ENCODE measurements at regions not wholly inside any gene's neighbourhood (a gene's known extent, or its start where the extent isn't known, plus 50 kb on each side); places are given as distances from the start of the nearest gene placed in this dataset.

DNA sequence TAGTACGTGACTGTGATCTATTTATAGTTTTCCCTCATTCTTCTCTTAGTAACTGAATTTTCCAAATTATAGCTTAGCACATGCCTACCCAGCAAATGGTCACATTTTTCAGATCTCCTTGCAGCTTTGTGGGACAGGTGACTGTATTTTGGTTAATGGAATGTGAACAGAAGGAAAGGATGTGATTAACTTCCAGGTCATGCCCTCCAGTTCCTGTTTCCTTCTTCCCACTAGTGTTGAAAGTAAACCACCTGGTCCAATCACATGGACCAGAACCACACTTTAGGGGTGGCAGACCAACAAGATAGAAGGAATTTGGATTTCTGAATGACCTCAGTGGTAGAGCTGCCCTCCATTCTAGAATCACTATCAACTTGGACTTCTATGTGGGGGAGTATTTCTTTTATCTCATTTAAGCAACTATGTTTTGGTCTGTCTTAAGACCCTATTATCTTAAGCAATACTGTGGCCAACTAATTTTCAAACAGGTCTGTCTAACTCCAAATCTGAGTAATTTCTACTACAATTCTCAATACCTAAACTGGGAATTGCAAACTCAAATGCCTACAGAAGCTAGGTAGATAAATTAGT lies 76.0 kb upstream of the TSC22D2 start:
- no peaks in the 10 kb centered on the region for H3K4me1 ChIP-seq (ENCODE audit: insufficient read depth, low read length, poor library complexity, severe bottlenecking)
- ChIA-PET POLR2A (ENCODE audit: low non-redundant PET) (no interaction called here), CTCF (no interaction called here)
- no TSS peak for BruUV-seq (replicated peaks)
- no peak overlapping the region for H3K4me3 ChIP-seq (ENCODE audit: low read depth, low read length, poor library complexity, severe bottlenecking)
- no peak for DNase-seq (ENCODE audit: low spot score)
- no peaks in the 10 kb centered on the region for H3K27me3 ChIP-seq (replicated peaks; ENCODE audit: insufficient read depth, low read depth, low read length, poor library complexity)
- no peak overlapping the region for H3K27ac ChIP-seq (ENCODE audit: low read depth, low read length, poor library complexity, severe bottlenecking)
- intact Hi-C loops (cut with micrococcal nuclease; ENCODE audit: unreplicated experiment): no loop called here
- H3K36me3 ChIP-seq (ENCODE audit: insufficient read depth, low read length, poor library complexity, severe bottlenecking): no peaks in the 10 kb centered on the region
- TF ChIP-seq, protein P1, sequence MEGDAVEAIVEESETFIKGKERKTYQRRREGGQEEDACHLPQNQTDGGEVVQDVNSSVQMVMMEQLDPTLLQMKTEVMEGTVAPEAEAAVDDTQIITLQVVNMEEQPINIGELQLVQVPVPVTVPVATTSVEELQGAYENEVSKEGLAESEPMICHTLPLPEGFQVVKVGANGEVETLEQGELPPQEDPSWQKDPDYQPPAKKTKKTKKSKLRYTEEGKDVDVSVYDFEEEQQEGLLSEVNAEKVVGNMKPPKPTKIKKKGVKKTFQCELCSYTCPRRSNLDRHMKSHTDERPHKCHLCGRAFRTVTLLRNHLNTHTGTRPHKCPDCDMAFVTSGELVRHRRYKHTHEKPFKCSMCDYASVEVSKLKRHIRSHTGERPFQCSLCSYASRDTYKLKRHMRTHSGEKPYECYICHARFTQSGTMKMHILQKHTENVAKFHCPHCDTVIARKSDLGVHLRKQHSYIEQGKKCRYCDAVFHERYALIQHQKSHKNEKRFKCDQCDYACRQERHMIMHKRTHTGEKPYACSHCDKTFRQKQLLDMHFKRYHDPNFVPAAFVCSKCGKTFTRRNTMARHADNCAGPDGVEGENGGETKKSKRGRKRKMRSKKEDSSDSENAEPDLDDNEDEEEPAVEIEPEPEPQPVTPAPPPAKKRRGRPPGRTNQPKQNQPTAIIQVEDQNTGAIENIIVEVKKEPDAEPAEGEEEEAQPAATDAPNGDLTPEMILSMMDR (conservative IDR thresholded peaks at IDR 0.05; ENCODE audit: low read depth, low read length): no peak
- TF ChIP-seq EZH2 (IDR thresholded peaks at IDR 0.05; ENCODE audit: borderline replicate concordance, low read depth, low read length, poor library complexity, severe bottlenecking): no peak
- H3K9me3 ChIP-seq (ENCODE audit: low read depth, low read length, poor library complexity, severe bottlenecking): no peaks in the 10 kb centered on the region

DNA sequence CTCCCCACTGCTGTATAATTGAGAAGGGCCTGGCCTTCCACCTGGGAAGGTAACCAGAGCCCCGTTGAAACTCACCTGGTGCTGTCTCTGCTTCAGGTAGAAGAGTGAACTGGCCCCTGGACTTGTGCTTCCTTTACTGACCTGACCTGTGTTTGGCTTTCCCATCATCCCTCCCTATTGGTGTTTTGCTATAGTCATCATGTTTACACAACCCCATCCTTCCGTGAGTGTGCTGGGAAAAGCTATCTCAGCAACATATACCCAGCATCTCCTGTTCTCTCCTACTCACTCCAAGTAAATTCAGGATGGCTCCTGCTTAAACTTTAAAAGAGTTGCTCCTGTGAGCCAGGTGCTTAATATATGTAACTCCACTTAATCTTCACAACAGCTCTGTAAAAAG lies 77.2 kb upstream of the TSC22D2 start:
- POLR2A ChIA-PET (ENCODE audit: low non-redundant PET): interaction anchor here (0.7 kb wide), 1 partner anchor 78 kb away, joined by 3 read pairs; no protein-coding TSS in a partner anchor
- CTCF ChIA-PET: no interaction called here

DNA sequence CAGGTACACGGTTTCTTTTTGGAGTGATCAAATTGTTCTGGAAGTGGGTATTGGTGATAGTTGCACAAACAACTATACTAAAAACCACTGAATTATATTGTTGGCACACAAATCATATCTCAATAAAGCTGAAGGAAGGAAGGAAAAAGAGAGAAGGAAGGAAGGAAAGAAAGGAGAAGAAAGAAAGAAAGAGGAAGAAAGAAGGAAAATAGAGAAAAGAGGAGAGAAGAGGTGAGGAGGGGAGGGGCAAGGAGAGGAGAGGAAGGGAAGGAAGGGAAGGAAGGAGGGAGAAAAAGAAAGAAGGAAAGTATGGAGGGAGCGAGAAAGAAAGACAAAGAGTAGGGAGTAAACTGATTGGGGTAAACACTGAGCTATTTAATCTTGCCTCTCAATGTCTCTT lies 77.9 kb upstream of the TSC22D2 start:
- BruUV-seq (replicated peaks): no TSS peak
- TF ChIP-seq, protein P1 (conservative IDR thresholded peaks at IDR 0.05; ENCODE audit: low read depth, low read length): no peak
- no peak for TF ChIP-seq EZH2 (IDR thresholded peaks at IDR 0.05; ENCODE audit: borderline replicate concordance, low read depth, low read length, poor library complexity, severe bottlenecking)
- Histone ChIP-seq H3K36me3 (ENCODE audit: insufficient read depth, low read length, poor library complexity, severe bottlenecking) (no peaks in the 10 kb centered on the region), H3K27ac (ENCODE audit: low read depth, low read length, poor library complexity, severe bottlenecking) (no peak overlapping the region), H3K4me1 (ENCODE audit: insufficient read depth, low read length, poor library complexity, severe bottlenecking) (no peaks in the 10 kb centered on the region), H3K9me3 (ENCODE audit: low read depth, low read length, poor library complexity, severe bottlenecking) (no peaks in the 10 kb centered on the region), H3K27me3 (replicated peaks; ENCODE audit: insufficient read depth, low read depth, low read length, poor library complexity) (no peaks in the 10 kb centered on the region), H3K4me3 (ENCODE audit: low read depth, low read length, poor library complexity, severe bottlenecking) (no peak overlapping the region)
- intact Hi-C loops (cut with micrococcal nuclease; ENCODE audit: unreplicated experiment): no loop called here
- DNase-seq (ENCODE audit: low spot score): no peak
- POLR2A ChIA-PET (ENCODE audit: low non-redundant PET): interaction anchor here (0.7 kb wide), 1 partner anchor 79 kb away, joined by 3 read pairs; no protein-coding TSS in a partner anchor
- CTCF ChIA-PET: no interaction called here

More for the DNA sequence above, 77.2 kb upstream of the TSC22D2 start:
- H3K27me3 ChIP-seq (replicated peaks; ENCODE audit: insufficient read depth, low read depth, low read length, poor library complexity): no peaks in the 10 kb centered on the region
- no TSS peak for BruUV-seq (replicated peaks)
- no peak overlapping the region for H3K27ac ChIP-seq (ENCODE audit: low read depth, low read length, poor library complexity, severe bottlenecking)
- no peaks in the 10 kb centered on the region for H3K4me1 ChIP-seq (ENCODE audit: insufficient read depth, low read length, poor library complexity, severe bottlenecking)
- no peak for DNase-seq (ENCODE audit: low spot score)
- TF ChIP-seq, protein P1 (conservative IDR thresholded peaks at IDR 0.05; ENCODE audit: low read depth, low read length): no peak
- TF ChIP-seq EZH2 (IDR thresholded peaks at IDR 0.05; ENCODE audit: borderline replicate concordance, low read depth, low read length, poor library complexity, severe bottlenecking): no peak
- no peak overlapping the region for H3K4me3 ChIP-seq (ENCODE audit: low read depth, low read length, poor library complexity, severe bottlenecking)
- intact Hi-C loops (cut with micrococcal nuclease; ENCODE audit: unreplicated experiment): no loop called here
- no peaks in the 10 kb centered on the region for H3K36me3 ChIP-seq (ENCODE audit: insufficient read depth, low read length, poor library complexity, severe bottlenecking)
- H3K9me3 ChIP-seq (ENCODE audit: low read depth, low read length, poor library complexity, severe bottlenecking): no peaks in the 10 kb centered on the region
